ENCODE measurements at regions not wholly inside any gene's neighbourhood (a gene's known extent, or its start where the extent isn't known, plus 50 kb on each side); places are given as distances from the start of the nearest gene placed in this dataset.
"Not testable (repeated sequence)": the region's sequence is repeated elsewhere in the genome, so short reads cannot be mapped to it uniquely, and the experiment has no call there.

- DNase-seq (ENCODE audit: low spot score), result no peak
Measured at GRCh38 chr10:117457932-117458331, 82.7 kb upstream of the PDZD8 start.

GRCh38 chr10:117457071-117457810 lies 82.0 kb upstream of the PDZD8 start:
- DNase-seq (ENCODE audit: low spot score), result no peak

- DNase-seq (ENCODE audit: low spot score), result no peak
Measured at GRCh38 chr10:117455346-117455745, 80.1 kb upstream of the PDZD8 start.

GRCh38 chr10:117454502-117454901 lies 79.3 kb upstream of the PDZD8 start:
- DNase-seq (ENCODE audit: low spot score), result no peak

- DNase-seq (ENCODE audit: low spot score), result not testable (repeated sequence)
Measured at GRCh38 chr10:117453484-117453883, 78.2 kb upstream of the PDZD8 start.

- no peak for DNase-seq (ENCODE audit: low spot score)
Measured at GRCh38 chr10:117450940-117451339, 75.7 kb upstream of the PDZD8 start.

- DNase-seq (ENCODE audit: low spot score), result no peak
Measured at GRCh38 chr10:117449636-117450035, 74.4 kb upstream of the PDZD8 start.

- no peak for DNase-seq (ENCODE audit: low spot score)
Measured at GRCh38 chr10:117448802-117449201, 73.6 kb upstream of the PDZD8 start.

- no peak for DNase-seq (ENCODE audit: low spot score)
Measured at GRCh38 chr10:117445992-117446391, 70.8 kb upstream of the PDZD8 start.

- DNase-seq (ENCODE audit: low spot score), result no peak
Measured at GRCh38 chr10:117444497-117445040, 69.3 kb upstream of the PDZD8 start.

- no peak for DNase-seq (ENCODE audit: low spot score)
Measured at GRCh38 chr10:117443686-117444041, 68.4 kb upstream of the PDZD8 start.

GRCh38 chr10:117442944-117443685 lies 67.9 kb upstream of the PDZD8 start:
- DNase-seq (ENCODE audit: low spot score), result peak; percentile 38

GRCh38 chr10:117442521-117442920 lies 67.3 kb upstream of the PDZD8 start:
- no peak for DNase-seq (ENCODE audit: low spot score)

GRCh38 chr10:117441812-117442443 lies 66.7 kb upstream of the PDZD8 start:
- DNase-seq (ENCODE audit: low spot score), result no peak

- no peak for DNase-seq (ENCODE audit: low spot score)
Measured at GRCh38 chr10:117441361-117441760, 66.1 kb upstream of the PDZD8 start.

- no peak for DNase-seq (ENCODE audit: low spot score)
Measured at GRCh38 chr10:117439243-117439912, 64.1 kb upstream of the PDZD8 start.

GRCh38 chr10:117432866-117433265 lies 57.6 kb upstream of the PDZD8 start:
- DNase-seq (ENCODE audit: low spot score), result no peak

GRCh38 chr10:117431160-117431559 lies 55.9 kb upstream of the PDZD8 start:
- DNase-seq (ENCODE audit: low spot score), result no peak

- not testable (repeated sequence) for DNase-seq (ENCODE audit: low spot score)
Measured at GRCh38 chr10:117430535-117430934, 55.3 kb upstream of the PDZD8 start.

- no peak for DNase-seq (ENCODE audit: low spot score)
Measured at GRCh38 chr10:117429643-117430265, 54.5 kb upstream of the PDZD8 start.

GRCh38 chr10:117427356-117427755 lies 52.1 kb upstream of the PDZD8 start:
- DNase-seq (ENCODE audit: low spot score), result no peak

All from CD4-positive, alpha-beta T cell treated with Interleukin-6 at 100 ng/mL for 8 hours (primary cell).